ENCODE measurements at regions not wholly inside any gene's neighbourhood (a gene's known extent, or its start where the extent isn't known, plus 50 kb on each side); places are given as distances from the start of the nearest gene placed in this dataset.

DNA sequence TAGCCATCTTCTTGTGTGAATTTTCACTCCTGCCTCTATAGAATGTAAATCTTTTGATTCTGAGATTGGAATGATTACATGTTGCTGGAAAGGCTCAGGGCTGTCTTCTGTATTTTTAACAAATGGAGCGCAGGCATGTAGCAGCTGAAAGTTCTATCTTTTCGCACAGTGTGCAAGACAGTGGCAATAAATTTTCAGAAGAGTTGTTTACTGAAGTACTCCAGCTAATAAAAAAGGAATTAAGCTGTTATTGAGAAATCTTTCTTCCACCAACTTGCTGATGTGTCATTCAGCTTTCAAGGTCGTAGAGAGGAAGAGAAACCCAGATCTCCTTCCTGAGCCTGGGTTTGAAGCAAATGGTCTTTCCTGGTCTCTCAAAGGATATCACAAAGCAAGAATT is 122.0 kb upstream of the PUDP start:
- DNase-seq, result no peak

DNA sequence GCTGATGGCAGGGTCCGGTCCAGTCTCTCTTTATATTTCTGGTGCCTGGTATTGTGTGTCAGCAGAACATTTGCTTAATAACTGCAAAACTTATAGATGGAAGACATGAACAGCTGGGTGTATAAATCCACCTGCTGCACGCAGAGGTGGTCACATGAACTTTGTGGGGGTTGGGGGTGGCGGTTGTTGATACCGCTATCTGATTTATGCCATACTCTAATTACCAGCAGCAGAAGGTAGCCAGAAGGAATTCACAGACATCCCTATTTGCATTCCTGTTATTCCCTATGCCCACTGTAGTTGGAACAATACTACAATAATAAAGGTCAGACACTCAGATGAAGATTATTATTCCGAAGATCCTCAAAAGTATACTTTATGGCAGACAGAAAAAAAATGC is 121.6 kb upstream of the PUDP start:
- no peak for DNase-seq

DNA sequence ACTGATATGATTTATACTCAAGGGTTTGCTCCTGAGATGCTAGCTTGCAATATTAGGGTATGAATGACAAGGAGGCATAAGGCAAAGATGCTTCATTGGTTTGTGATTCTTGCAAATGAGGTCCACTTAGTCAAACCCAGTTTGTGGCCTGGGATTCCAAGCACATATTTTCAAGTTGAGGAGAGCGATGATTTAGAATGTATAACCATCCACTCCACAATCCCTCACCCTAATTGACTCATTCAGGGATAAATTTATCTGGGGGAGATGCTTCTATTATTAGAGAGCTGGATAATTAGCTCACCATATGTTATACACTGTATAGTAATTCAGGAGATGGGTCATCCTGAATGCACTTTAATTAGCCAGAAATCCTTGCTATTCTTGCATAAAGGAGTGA is 118.3 kb upstream of the PUDP start:
- no peak for DNase-seq

- DNase-seq, result no peak
These were observed 116.4 kb upstream of the PUDP start for GRCh38 chrX:7264399-7264798.

GRCh38 chrX:7263961-7264360 is 116.0 kb upstream of the PUDP start:
- DNase-seq, result no peak

GRCh38 chrX:7263330-7263729 is 115.4 kb upstream of the PUDP start:
- no peak for DNase-seq

- no peak for DNase-seq
These were observed 114.6 kb upstream of the PUDP start for GRCh38 chrX:7262551-7262950.

DNA sequence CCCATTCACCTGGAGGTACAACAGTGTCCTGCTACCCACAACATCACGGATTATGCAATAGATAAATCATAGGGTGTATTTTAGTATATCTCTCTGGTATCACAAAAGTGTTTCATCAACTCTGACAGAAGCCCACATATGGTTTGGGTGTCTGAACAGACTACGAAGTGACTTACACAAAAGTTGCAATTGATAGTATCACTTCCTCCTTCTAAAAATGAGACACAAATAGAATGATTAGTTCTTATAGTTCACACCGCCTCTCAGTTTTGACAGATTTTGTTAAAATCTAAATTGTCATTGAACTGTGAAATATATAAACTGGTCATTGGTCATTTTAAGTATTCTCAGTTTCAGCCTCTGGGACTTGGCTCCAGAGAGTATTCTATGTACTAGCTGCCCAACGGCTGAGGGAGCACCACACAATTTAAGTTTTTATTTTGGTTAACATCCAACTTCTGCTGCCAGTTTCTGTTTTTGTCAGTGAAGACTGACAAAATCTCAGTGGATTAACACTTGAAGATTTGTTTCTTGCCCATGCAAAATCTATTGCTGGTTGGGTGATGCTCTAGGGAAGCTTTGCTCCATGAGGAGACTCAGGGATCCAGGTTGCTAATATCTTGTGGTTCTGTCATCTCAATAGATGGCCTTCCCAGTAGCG is 113.8 kb upstream of the PUDP start:
- DNase-seq, result no peak

GRCh38 chrX:7254144-7254543 is 106.2 kb upstream of the PUDP start:
- DNase-seq, result no peak

DNA sequence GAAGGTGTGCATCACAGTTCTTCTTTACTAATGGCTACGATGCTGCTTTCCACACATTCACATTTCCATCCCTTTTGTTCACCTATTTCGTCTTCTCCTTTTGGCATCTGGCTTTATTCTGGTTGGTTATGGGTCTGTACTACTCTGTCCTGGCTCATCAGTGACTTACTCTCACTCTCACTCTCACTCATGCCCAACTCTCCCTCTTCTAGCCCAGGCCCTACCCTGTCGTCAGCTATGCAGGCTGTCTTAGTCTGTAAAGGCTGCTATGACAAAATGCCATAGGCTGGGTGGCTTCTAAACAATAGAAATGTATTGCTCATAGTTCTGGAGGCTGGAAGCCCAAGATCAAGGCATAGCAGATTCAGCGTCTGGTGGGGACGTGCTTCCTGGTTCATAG is 105.6 kb upstream of the PUDP start:
- no peak for DNase-seq

- no peak for DNase-seq
These were observed 104.2 kb upstream of the PUDP start for GRCh38 chrX:7252013-7252610.

DNA sequence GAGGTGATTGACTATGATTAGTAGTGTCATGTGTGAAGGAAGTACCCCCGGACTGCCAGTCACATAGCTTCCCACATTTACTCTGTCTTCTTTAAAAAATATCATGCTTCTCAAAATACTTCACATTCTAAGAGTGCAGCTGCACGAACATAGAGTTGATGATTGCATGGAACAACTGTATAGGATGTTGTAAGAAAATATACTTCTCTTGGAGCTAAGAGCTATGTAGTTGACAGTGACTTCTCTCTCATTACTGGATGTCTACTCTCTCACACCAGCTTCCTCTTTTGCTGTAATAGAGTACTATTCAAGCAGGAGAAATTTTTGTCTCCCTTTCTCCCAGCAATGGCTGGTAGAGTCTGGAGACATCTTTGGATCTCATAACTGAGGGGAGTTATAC is 99.4 kb upstream of the PUDP start:
- DNase-seq, result no peak

DNA sequence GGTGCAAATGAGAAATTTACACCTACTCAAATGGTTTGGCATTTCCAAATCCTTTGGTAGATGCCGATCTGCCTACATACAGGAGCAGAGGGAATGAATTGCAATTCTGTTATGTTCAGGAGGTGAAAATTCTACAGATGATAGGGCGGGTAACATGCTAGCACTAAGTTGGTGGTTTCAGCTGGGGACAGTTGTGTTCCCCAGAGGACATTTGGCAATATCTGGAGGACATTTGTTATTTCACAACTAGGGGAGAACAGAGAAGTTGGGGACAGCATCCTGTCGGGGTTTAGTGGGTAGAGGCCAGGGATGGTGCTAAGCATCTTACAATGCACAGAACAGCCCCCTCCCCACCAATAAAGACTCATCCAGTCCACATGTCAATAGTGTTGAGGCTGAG is 96.5 kb upstream of the PUDP start:
- DNase-seq, result no peak

GRCh38 chrX:7242613-7243012 is 94.7 kb upstream of the PUDP start:
- no peak for DNase-seq

DNA sequence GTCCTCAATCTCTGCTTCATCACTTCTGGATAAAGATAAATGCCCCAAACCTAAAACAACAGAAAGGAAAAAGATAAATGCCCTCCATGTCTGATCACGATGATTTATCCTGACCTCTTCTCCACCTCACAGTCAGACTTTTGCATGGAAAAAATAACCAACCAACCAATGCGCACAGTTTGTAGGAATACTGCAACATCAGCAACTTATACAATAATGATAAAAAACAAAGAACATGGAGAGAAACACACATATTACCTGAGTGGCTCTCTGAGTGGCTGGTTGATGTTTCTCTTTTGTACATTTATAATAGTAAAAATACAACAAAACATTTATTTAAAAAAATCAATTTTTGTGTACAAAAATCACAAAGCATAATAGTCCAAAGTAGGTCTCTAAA is 93.0 kb upstream of the PUDP start:
- no peak for DNase-seq

GRCh38 chrX:7235071-7235470 is 87.1 kb upstream of the PUDP start:
- DNase-seq, result no peak

GRCh38 chrX:7233580-7234406 is 85.8 kb upstream of the PUDP start:
- no peak for DNase-seq

DNA sequence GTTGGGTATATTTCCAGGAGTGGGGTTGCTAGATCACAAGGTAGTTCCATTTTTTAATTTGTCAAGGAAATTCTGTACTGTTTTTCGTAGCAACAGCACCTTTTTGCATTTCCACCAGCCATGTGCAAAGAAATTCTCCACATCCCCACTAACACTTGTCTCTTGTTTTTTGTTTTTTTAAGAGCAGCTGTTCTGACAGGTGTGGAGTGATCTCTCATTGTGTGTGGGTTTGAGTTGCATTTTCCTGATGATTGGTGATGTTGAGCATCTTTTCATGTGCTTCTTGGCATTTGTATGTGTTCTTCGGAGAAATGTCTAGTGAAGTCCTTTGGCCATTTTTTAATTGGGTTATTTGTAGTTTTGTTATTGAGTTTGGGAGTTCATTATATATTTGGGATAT is 80.3 kb upstream of the PUDP start:
- DNase-seq, result no peak

- DNase-seq, result no peak
These were observed 77.4 kb upstream of the PUDP start for GRCh38 chrX:7225338-7225737.

DNA sequence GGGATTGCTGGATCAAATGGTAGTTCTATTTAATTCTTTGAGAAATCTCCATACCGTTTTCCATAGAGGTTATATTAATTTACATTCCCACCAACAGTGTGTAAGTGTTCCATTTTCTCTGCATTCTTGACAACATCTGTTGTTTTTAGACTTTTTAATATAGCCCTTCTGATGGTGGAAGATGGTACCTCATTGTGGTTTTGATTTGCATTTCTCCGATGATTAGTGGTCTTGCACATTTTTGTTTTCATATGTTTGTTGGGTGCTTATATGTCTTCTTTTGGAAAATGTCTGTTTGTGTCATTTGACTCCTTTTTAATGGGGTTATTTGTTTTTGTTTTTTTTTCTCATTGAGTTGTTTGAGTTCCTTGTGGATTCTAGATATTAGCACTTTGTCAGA is 75.3 kb upstream of the PUDP start:
- no peak for DNase-seq

DNA sequence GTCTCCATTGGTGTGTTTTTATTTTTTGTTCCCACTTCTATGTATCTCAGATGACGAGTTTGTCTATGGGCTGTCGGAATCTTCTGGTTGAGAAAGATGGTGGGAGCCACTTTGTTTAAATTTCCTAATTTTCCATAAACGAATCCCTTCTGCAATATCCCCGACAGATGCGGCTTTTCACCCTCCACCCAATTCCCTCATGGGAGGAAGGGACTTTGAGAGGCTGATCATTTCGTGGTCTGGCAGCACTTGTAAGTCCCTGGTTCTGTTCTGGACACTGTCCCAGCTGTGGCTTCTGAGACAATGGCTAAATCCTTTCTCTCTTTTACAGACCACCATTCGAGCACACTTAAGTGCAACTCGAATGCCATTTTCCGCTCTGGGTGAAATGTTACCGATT is 72.2 kb upstream of the PUDP start:
- no peak for DNase-seq

DNA sequence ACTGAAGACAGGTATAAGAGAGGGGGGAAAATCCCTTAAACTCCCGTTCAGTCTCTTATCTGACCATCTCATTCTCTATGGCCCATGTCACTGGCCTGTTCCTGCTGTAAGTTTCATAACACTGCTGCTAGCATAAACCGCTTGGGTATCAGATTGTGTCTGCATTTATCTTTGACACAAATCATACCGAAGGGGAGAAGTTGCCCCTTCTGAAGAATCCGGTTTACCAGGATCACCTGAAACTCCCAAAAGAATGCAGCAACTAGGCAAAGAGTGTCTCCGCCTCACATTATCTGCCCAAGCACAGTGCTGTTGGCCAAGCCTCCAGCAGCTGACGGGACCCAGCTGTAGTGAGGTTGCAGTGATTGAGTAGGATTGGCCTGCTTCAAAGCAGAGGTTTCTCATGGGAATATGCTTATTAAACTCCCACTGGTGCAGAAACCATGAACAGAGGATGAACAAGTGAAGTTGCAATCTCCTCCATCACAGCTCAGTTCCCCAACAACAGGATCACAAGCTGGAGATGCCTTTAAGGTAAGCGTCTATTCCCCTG is 71.3 kb upstream of the PUDP start:
- DNase-seq, result no peak

DNA sequence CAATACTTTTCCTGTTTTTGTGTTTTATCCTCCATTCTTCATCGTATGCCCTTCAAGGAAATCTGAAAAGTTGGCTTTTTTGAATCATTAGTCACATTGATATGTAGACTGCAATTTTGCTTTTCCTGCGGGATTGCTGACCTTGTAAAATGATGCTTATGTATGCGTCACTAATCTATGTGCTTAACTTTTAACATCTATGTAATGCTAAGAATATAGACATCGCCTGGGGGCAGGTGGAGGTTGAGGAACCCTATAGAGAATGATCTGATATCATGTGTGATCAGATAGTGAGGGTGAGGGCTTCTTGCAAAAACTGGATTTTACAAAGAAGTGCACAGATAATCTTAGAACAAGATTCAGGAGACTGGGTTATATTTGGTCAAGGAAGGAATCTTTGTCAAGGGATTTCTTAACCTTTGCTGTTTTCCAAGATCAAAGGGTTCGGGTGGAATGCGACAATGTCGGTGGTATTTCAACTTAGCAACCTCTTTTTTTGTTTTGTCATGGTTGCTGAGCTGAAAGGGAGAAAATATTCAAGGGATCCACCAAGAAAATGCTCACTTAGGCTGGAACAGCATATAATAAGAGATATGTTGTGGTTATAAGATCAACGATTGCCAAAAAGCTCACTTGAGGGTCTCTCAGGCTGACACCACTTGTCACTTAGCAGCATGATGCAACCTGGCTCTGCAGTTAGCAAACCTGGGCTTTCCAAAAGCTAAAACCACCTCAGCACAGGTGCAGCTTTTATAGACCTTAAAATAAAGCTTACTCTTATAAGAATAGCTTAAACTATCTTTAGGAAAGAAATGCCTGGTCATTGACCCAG is 70.6 kb upstream of the PUDP start:
- no peak for DNase-seq

Data from right hindlimb (tissue), 1 donor.